Inferior parietal cortex (tissue), 1 donor: ENCODE measurements at regions not wholly inside any gene's neighbourhood (a gene's known extent, or its start where the extent isn't known, plus 50 kb on each side); places are given as distances from the start of the nearest gene placed in this dataset.

Experiments used
- DNase-seq: peaks from one replicate; pipeline ENCODE4 v3.0.0-alpha.2; 2016; ENCODE audit errors: extremely low spot score

DNA sequence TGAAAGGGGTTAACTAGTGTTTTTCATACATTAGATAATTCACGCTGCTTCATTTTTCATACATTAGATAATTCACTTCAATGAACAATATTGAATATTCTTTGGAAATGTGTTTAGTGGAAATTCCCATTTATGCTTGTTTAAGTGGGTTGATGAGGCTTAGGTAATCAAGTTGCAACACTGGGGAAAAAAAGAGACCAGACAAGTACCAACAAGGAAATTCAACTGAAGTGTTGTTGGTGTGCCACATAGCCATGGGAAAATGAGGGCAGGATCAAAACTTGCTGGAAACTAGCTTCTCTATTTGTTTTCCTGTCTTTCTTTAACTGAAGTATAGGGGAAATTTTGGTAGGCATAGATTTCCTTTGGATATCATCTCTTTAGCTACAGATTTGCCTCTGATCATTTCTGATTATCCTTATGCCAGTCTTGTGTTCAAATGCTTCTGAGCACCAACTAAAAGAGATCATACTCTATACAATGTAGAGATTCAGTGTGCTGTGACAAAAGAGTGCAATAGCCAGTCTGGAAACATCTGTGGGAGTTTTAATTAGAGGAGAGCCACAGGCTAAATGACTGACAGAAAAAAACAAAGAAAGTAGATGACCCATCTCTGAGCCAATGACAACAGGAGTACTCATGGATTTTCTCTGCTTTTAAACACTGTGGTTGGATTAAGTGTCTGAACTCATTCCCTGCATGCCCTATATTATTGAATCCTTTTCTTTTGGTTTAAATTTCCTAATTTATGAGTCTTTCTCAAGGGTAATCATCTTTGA lies 67.6 kb upstream of the CTSC start:
- no peak for DNase-seq

DNA sequence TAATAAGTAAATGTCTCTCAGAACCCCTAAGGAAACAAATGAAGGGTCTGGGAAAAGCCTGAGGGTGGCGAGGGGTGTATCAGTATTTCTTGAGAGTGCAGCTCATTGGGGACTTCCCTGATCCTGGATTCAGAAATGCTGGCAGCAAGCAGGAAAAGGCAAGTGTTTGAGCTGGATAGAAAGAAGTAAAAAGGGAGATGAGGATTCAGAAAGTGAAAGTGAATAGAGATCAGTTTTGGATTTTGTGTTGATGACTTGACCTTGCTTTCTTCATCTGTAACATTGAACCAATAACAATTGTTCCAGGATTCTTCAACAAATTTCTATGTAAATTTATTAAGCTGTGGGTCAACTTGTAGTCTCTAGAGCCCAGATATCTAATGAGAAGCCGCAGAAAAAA lies 66.9 kb upstream of the CTSC start:
- DNase-seq, result no peak

DNA sequence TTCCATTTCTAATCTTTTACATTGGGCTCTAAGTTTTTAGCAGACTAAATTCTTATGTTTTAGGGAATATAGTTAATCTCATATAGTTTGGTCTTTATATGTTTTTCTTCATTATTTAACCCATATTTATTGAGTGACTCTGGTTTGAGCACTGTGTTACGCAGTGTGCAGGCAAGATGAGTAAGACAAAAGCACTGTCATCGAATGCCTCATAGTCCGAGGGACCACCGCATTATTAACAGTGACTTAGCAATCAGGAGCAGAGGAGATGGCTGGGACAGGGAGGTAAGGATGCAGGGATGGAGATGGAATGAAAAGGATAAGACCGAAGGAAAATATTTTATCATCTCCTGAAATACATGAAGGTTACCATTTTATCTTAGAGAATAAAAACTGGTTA lies 65.2 kb upstream of the CTSC start:
- no peak for DNase-seq

DNA sequence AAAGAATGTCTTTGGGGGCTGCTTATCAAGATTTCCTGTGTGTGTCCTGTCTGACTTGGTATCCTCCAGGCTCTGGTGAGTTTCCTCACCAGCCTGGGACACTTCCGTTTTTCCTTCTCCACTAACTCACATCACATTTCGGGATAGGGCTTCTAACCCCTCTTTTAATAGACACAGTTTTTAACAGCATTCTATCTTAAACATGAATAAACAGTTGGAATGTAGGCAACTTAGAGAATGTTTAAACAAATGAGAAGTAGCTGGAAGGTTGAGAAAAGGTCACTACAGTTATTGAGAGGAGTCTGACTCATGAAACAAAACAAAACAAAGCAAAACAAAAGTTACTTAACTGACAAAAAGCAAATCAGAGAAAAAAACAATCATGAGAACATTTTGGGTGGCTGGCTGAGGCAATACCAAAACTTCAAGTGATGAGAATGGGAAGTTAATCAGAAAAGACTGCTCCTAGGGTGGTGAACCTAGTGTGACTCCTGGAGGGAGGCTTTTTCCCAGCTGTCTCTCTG lies 64.7 kb upstream of the CTSC start:
- DNase-seq, result no peak

DNA sequence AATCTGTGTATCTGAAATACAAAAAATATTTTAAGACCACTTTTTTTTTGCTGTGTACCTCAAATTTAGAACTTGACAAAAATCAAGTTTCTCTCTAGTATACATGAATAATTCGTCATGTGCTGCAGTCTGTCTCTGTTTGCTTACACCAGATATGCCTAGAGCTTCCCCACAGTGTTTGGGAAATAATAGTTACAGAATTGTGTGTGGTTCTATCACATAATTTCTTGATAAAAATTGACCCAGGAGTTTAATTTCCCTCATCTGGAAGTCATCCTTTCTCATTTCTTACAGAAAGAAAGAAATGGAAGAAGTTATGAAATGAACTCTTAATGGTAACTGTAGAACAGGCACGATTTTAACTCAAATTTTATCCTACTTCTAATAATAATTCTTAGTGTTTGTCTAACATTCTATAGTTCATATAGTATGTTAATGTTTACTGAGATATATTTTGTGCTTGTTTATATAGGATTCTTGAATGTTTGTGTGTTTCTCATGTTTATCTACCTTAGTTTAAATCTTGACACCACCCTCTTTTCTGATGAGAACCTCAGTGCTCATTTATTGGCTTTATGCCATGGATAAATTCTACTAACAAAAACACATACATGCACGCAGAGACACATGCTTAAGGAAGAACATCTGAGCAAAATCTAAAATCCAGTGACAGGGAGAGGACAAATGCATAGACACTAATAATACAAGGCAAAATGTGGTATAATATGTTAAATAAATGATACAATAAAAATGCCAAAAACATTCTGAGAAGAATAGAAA lies 61.4 kb upstream of the CTSC start:
- DNase-seq, result no peak

DNA sequence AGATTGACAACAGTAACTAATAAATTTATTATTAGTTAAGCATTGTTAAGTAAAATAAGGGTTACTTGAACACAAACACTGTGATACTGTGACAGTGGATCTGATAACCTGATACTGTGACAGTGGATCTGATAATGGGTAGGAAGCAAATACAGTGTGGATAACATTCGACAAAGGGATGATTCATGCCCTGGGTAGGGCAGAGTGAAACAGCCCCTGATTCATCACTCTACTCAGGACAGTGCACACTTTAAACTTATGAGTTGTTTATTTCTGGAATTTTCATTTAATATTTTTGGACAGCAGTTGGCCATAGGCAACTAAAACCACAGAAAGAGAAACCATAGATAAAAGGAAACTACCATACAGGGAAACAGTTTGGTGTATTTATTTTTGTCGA lies 60.8 kb upstream of the CTSC start:
- no peak for DNase-seq

DNA sequence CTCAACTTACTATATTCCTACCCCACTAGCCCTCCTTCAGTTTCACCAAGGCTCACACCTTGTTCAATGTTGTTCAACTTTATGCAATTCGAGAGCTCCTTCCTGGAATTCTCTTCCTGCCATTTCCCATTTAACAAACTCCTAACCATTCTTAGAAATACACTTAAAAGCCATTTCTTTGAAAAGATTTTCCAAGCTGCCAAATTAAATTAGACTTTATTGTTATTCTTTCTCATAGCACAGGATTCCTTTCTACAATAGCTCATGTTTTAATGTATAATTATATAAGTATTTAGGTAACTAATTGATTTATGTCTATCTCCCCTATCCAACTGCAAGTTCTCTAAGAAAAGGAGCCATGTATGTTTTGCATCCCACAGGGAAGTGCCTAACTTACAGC lies 52.7 kb upstream of the CTSC start:
- no peak for DNase-seq

DNA sequence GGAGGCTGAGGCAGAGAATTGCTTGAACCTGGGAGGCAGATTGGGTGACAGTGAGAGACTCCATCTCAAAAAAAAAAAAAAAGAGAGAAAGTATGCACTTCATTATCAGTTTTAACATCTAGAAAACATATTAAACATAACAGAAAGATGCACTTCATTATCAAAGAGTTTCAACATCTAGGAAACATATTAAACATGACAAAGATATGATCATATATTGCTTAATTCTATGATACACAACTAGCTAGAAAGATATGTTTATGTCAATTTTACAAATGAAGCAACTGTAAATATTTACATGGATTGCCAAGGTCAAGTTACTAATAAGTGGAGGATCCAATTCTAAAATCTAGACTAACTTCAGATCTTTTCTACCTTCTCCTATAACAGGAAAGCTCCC lies 50.4 kb upstream of the CTSC start:
- no peak for DNase-seq
